Suprapubic skin (tissue), 4 donors: ENCODE measurements at regions not wholly inside any gene's neighbourhood (a gene's known extent, or its start where the extent isn't known, plus 50 kb on each side); places are given as distances from the start of the nearest gene placed in this dataset.

Experiments used
- DNase-seq, 2 donors: peaks; one replicate each; pipeline ENCODE4 v3.0.0-alpha.2; 2019; ENCODE audit warnings: low spot score in 2 of 2
- H3K27ac ChIP-seq: fragments of 200-600 bp; sonication (generic); one replicate; pipeline ENCODE4 v1.5.1; 2019
- H3K27me3 ChIP-seq: fragments of 200-600 bp; sonication (generic); one replicate; pipeline ENCODE4 v1.5.1; 2019
- H3K36me3 ChIP-seq: fragments of 200-600 bp; sonication (generic); one replicate; pipeline ENCODE4 v1.5.1; 2019
- H3K4me1 ChIP-seq: fragments of 200-600 bp; sonication (generic); one replicate; pipeline ENCODE4 v1.5.1; 2019
- H3K4me3 ChIP-seq: fragments of 200-600 bp; sonication (generic); one replicate; pipeline ENCODE4 v1.5.1; 2019; ENCODE audit warnings: mild to moderate bottlenecking
- H3K9me3 ChIP-seq: fragments of 200-600 bp; sonication (generic); one replicate; pipeline ENCODE4 v1.5.1; 2019
- CTCF ChIP-seq, 2 donors: fragments of 200-600 bp in 1 of 2; fragments of 450-650 bp in 1 of 2; sonication (generic) in 1 of 2; IDR thresholded peaks; one replicate each; pipeline ENCODE4 v1.5.1; 2016 to 2019; ENCODE audit warnings: antibody characterized with exemption in 2 of 2, mild to moderate bottlenecking in 1 of 2, moderate library complexity in 1 of 2
- EP300 ChIP-seq: sonication (generic); formaldehyde crosslinking; IDR thresholded peaks from one replicate; pipeline ENCODE4 v1.6.1; 2017; ENCODE audit warnings: antibody characterized with exemption
- POLR2A ChIP-seq, 2 donors: fragments of 450-650 bp; IDR thresholded peaks; one replicate each; pipeline ENCODE4 v1.6.1; 2017; ENCODE audit warnings: antibody characterized with exemption in 2 of 2, mild to moderate bottlenecking in 2 of 2, moderate library complexity in 2 of 2
- POLR2AphosphoS5 ChIP-seq, 3 donors: sonication (generic); formaldehyde crosslinking; IDR thresholded peaks; one replicate each; pipeline ENCODE4 v1.6.1; 2017; ENCODE audit warnings: antibody characterized with exemption in 3 of 3
- WGBS: methylation state at CpG from one replicate; pipeline ENCODE4 v1.1.5; 2018; 5-methylcytosine and 5-hydroxymethylcytosine counted together

- Histone ChIP-seq H3K9me3 (peaks cover 4% of the 10 kb centered on the region), H3K27me3 (no peaks in the 10 kb centered on the region), H3K4me1 (no peaks in the 10 kb centered on the region), H3K36me3 (no peaks in the 10 kb centered on the region), H3K27ac (no peak overlapping the region), H3K4me3 (no peak overlapping the region)
- TF ChIP-seq POLR2A (IDR thresholded peaks at IDR 0.05): no peak
- TF ChIP-seq EP300: no peak
- no peak for DNase-seq
- 61% methylated on average over 3 of the region's 3 CpGs for WGBS
Observed at GRCh38 chr3:118577055-118577777, 457.4 kb downstream of the IGSF11 start.

- TF ChIP-seq EP300 (no peak), POLR2A (IDR thresholded peaks at IDR 0.05) (no peak), POLR2AphosphoS5 (IDR thresholded peaks at IDR 0.05) (no peak)
- no peaks in the 10 kb centered on the region for H3K4me1 ChIP-seq
- 89% methylated on average over 6 of the region's 6 CpGs for WGBS
- no peak overlapping the region for H3K27ac ChIP-seq
- H3K27me3 ChIP-seq: no peaks in the 10 kb centered on the region
- H3K36me3 ChIP-seq: no peaks in the 10 kb centered on the region
- no peak overlapping the region for H3K4me3 ChIP-seq
- no peaks in the 10 kb centered on the region for H3K9me3 ChIP-seq
- DNase-seq: no peak
Observed at GRCh38 chr3:118578559-118578958, 456.1 kb downstream of the IGSF11 start.

- H3K27me3 ChIP-seq: no peaks in the 10 kb centered on the region
- 57% methylated on average over 2 of the region's 2 CpGs for WGBS
- H3K36me3 ChIP-seq: no peaks in the 10 kb centered on the region
- no peak overlapping the region for H3K4me3 ChIP-seq
- no peaks in the 10 kb centered on the region for H3K9me3 ChIP-seq
- no peak overlapping the region for H3K27ac ChIP-seq
- TF ChIP-seq POLR2A (IDR thresholded peaks at IDR 0.05): no peak
- no peak for TF ChIP-seq POLR2AphosphoS5 (IDR thresholded peaks at IDR 0.05)
- no peak for TF ChIP-seq EP300
- no peak for TF ChIP-seq CTCF (IDR thresholded peaks at IDR 0.05)
- H3K4me1 ChIP-seq: no peaks in the 10 kb centered on the region
- DNase-seq: no peak
Observed at GRCh38 chr3:118587037-118587741, 447.5 kb downstream of the IGSF11 start.

GRCh38 chr3:118587847-118588246 is 446.8 kb downstream of the IGSF11 start:
- H3K4me1 ChIP-seq: no peaks in the 10 kb centered on the region
- no peak for DNase-seq
- TF ChIP-seq POLR2AphosphoS5 (IDR thresholded peaks at IDR 0.05) (no peak), EP300 (no peak), POLR2A (IDR thresholded peaks at IDR 0.05) (no peak), CTCF (IDR thresholded peaks at IDR 0.05) (no peak)
- H3K36me3 ChIP-seq: no peaks in the 10 kb centered on the region
- no peak overlapping the region for H3K4me3 ChIP-seq
- no peak overlapping the region for H3K27ac ChIP-seq
- no peaks in the 10 kb centered on the region for H3K27me3 ChIP-seq
- no peaks in the 10 kb centered on the region for H3K9me3 ChIP-seq

GRCh38 chr3:118593277-118593670 is 441.4 kb downstream of the IGSF11 start:
- no peak for TF ChIP-seq EP300
- no peak for TF ChIP-seq POLR2A (IDR thresholded peaks at IDR 0.05)
- TF ChIP-seq POLR2AphosphoS5 (IDR thresholded peaks at IDR 0.05): no peak
- no peak for TF ChIP-seq CTCF (IDR thresholded peaks at IDR 0.05)
- DNase-seq: no peak
- WGBS: 54% methylated on average over 4 of the region's 4 CpGs
- Histone ChIP-seq H3K27me3 (no peaks in the 10 kb centered on the region), H3K27ac (no peak overlapping the region), H3K4me3 (no peak overlapping the region), H3K4me1 (no peaks in the 10 kb centered on the region), H3K9me3 (peaks cover 4% of the 10 kb centered on the region), H3K36me3 (no peaks in the 10 kb centered on the region)

GRCh38 chr3:118597184-118597583 is 437.5 kb downstream of the IGSF11 start:
- H3K4me3 ChIP-seq: no peak overlapping the region
- no peaks in the 10 kb centered on the region for H3K4me1 ChIP-seq
- DNase-seq: no peak
- H3K27me3 ChIP-seq: no peaks in the 10 kb centered on the region
- TF ChIP-seq CTCF (IDR thresholded peaks at IDR 0.05) (no peak), EP300 (no peak), POLR2AphosphoS5 (IDR thresholded peaks at IDR 0.05) (no peak), POLR2A (IDR thresholded peaks at IDR 0.05) (no peak)
- peaks cover 4% of the 10 kb centered on the region for H3K9me3 ChIP-seq
- H3K27ac ChIP-seq: no peak overlapping the region
- no peaks in the 10 kb centered on the region for H3K36me3 ChIP-seq
